Gastrocnemius medialis (tissue), 4 donors: ENCODE measurements at regions not wholly inside any gene's neighbourhood (a gene's known extent, or its start where the extent isn't known, plus 50 kb on each side); places are given as distances from the start of the nearest gene placed in this dataset.

Source experiments
- ATAC-seq, 2 donors: fragments of 150-250 bp; one replicate each; pipeline ENCODE4 v1.9.1; 2016
- DNase-seq, 2 donors: peaks; one replicate each; pipeline ENCODE4 v3.0.0-alpha.2; 2019
- H3K27ac ChIP-seq, 4 donors: fragments of 200-600 bp; sonication (generic); 1 replicate in 1 of 4; 2 replicates in 3 of 4; pipeline ENCODE4 v1.5.1; 2016 to 2018; ENCODE audit warnings: mild to moderate bottlenecking in 2 of 4, moderate library complexity in 1 of 4
- H3K27me3 ChIP-seq, 3 donors: fragments of 200-600 bp; sonication (generic) in 2 of 3; 1 replicate in 1 of 3; 2 replicates in 2 of 3; pipeline versions ENCODE4 v1.5.1 to v1.6.0; 2016 to 2019; ENCODE audit warnings: mild to moderate bottlenecking in 1 of 3, moderate library complexity in 1 of 3
- H3K36me3 ChIP-seq, 2 donors: fragments of 200-600 bp; sonication (generic) in 1 of 2; one replicate each; pipeline ENCODE4 v1.5.1; 2017 to 2018
- H3K4me1 ChIP-seq, 2 donors: fragments of 200-600 bp; sonication (generic) in 1 of 2; one replicate each; pipeline ENCODE4 v1.5.1; 2016 to 2017; ENCODE audit warnings: mild to moderate bottlenecking in 2 of 2
- H3K4me3 ChIP-seq, 4 donors: fragments of 200-600 bp; sonication (generic) in 3 of 4; 1 replicate in 1 of 4; 2 replicates in 3 of 4; pipeline ENCODE4 v1.5.1; 2016 to 2019; ENCODE audit warnings: mild to moderate bottlenecking in 2 of 4
- H3K9me3 ChIP-seq, 3 donors: fragments of 200-600 bp; sonication (generic) in 2 of 3; 1 replicate in 1 of 3; 2 replicates in 2 of 3; pipeline ENCODE4 v1.5.1; 2016 to 2019
- POLR2A ChIP-seq, 2 donors: fragments of 450-650 bp; IDR thresholded peaks; one replicate each; pipeline ENCODE4 v1.6.1; 2017; ENCODE audit warnings: antibody characterized with exemption in 2 of 2, mild to moderate bottlenecking in 2 of 2, moderate library complexity in 2 of 2
- in situ Hi-C, 4 donors: fragments of 200-750 bp; cut with MboI; loops; one replicate each; pipeline versions ENCODE4 v1.15.0 to v1.8.0; 2017; ENCODE audit warnings: low sequenced_read_pairs in 4 of 4
- intact Hi-C: fragments of 100-400 bp; cut with DNase I; formaldehyde crosslinking; loops from one replicate; pipeline ENCODE4 v1.15.1; 2023; ENCODE audit warnings: low total_unique reads
- TF ChIP-seq, protein P1 (sequence below), 5 experiments: fragments of 450-650 bp in 3 of 5; fragments of 200-600 bp in 2 of 5; sonication (generic) in 2 of 5; IDR thresholded peaks in 4 of 5; conservative IDR thresholded peaks in 1 of 5; 1 replicate in 4 of 5; 2 replicates in 1 of 5; pipeline ENCODE4 v1.5.1; 2016 to 2019; ENCODE audit warnings: antibody characterized with exemption in 5 of 5, mild to moderate bottlenecking in 3 of 5, moderate library complexity in 3 of 5

DNA sequence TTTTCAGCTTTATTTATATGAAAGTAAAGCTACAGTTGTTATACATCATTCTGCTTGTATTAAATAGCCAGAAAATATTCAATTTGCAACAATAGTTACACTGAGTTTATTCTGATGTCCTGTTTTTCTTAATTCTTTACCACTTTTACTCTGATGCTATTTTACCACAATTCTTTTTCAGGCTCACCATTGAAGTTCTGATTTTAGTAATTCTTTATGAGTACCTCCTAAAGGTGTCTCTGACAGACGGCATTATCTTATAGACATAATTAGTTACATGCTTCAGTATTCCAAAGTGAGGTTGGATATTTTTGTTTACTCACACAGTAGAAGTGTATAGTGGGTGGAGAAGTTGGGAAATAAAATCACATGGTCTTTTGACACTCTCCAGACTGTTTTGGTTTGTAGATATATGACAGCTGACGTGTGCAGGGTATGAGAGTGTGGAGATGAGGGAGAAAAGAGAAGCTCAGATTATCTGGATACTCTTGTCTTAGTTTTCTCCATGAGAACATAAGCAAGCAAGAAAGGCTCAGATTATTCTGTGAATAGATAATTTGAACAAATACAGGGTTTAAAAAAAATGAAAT is 97.4 kb downstream of the FBXO4 start:
- Histone ChIP-seq H3K27ac (no peak overlapping the region), H3K4me1 (no peaks in the 10 kb centered on the region), H3K9me3 (no peaks in the 10 kb centered on the region), H3K4me3 (no peak overlapping the region), H3K36me3 (no peaks in the 10 kb centered on the region), H3K27me3 (no peaks in the 10 kb centered on the region)
- intact Hi-C loops: loop anchor here (10.0 kb wide), 1 partner anchor 762 kb away; no protein-coding TSS in a partner anchor
- no peak for DNase-seq
- no peak for ATAC-seq
- TF ChIP-seq POLR2A (IDR thresholded peaks at IDR 0.05): no peak
- TF ChIP-seq, protein P1, sequence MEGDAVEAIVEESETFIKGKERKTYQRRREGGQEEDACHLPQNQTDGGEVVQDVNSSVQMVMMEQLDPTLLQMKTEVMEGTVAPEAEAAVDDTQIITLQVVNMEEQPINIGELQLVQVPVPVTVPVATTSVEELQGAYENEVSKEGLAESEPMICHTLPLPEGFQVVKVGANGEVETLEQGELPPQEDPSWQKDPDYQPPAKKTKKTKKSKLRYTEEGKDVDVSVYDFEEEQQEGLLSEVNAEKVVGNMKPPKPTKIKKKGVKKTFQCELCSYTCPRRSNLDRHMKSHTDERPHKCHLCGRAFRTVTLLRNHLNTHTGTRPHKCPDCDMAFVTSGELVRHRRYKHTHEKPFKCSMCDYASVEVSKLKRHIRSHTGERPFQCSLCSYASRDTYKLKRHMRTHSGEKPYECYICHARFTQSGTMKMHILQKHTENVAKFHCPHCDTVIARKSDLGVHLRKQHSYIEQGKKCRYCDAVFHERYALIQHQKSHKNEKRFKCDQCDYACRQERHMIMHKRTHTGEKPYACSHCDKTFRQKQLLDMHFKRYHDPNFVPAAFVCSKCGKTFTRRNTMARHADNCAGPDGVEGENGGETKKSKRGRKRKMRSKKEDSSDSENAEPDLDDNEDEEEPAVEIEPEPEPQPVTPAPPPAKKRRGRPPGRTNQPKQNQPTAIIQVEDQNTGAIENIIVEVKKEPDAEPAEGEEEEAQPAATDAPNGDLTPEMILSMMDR (IDR thresholded peaks at IDR 0.05 in 4 of 5, conservative IDR thresholded peaks at IDR 0.05 in 1 of 5): no peak
- in situ Hi-C loops: no loop called here

DNA sequence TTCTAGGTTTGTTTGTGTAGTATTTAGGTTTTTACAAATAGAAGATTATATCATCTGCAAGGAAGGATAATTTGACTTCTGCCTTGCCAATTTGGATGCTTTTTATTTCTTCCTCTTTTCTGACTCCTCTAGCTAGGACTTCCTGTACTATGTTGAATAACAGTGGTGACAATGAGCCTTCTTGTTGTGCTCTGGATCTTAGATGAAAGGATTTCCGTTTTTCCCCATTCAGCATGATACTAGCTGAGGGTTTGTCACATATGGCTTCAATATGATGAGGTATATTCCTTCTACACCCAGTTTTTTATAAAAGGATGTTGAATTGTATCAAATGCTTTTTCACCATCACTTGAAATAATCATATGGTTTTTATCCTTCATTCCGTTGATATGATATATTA is 101.4 kb downstream of the FBXO4 start:
- in situ Hi-C loops: no loop called here
- no peak overlapping the region for H3K27ac ChIP-seq
- no peak for DNase-seq
- no peaks in the 10 kb centered on the region for H3K9me3 ChIP-seq
- no peaks in the 10 kb centered on the region for H3K4me1 ChIP-seq
- no peaks in the 10 kb centered on the region for H3K36me3 ChIP-seq
- no peak for TF ChIP-seq POLR2A (IDR thresholded peaks at IDR 0.05)
- TF ChIP-seq, protein P1 (IDR thresholded peaks at IDR 0.05 in 4 of 5, conservative IDR thresholded peaks at IDR 0.05 in 1 of 5): no peak
- intact Hi-C loops: loop anchor here (10.0 kb wide), 1 partner anchor 758 kb away; no protein-coding TSS in a partner anchor
- H3K4me3 ChIP-seq: no peak overlapping the region
- H3K27me3 ChIP-seq: no peaks in the 10 kb centered on the region
- ATAC-seq: no peak

DNA sequence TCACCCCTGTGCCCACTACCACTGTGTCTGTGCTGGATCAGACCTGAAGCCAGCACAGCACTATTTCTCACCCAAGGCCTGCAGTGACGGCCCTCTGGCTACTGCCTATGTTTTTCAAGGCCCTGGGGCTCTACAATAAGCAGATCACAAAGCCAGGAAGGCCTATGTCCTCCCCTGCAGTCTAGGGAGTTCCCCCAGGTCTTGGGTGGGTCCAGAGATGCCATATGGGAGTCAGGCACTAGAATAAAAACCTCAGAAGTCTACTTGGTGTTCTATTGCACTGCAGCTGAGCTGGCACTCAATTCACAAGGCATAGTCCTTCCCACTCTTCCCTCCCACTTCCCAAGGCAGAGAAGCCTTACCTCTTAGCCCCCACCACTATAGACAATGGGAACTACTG is 107.1 kb downstream of the FBXO4 start:
- no peak for DNase-seq
- no peaks in the 10 kb centered on the region for H3K36me3 ChIP-seq
- H3K4me1 ChIP-seq: no peaks in the 10 kb centered on the region
- no peaks in the 10 kb centered on the region for H3K9me3 ChIP-seq
- no peak overlapping the region for H3K4me3 ChIP-seq
- in situ Hi-C loops (no loop called here), intact Hi-C loops (no loop called here)
- no peak for ATAC-seq
- no peak for TF ChIP-seq POLR2A (IDR thresholded peaks at IDR 0.05)
- TF ChIP-seq, protein P1 (IDR thresholded peaks at IDR 0.05 in 4 of 5, conservative IDR thresholded peaks at IDR 0.05 in 1 of 5): no peak
- H3K27me3 ChIP-seq: no peaks in the 10 kb centered on the region
- no peak overlapping the region for H3K27ac ChIP-seq

DNA sequence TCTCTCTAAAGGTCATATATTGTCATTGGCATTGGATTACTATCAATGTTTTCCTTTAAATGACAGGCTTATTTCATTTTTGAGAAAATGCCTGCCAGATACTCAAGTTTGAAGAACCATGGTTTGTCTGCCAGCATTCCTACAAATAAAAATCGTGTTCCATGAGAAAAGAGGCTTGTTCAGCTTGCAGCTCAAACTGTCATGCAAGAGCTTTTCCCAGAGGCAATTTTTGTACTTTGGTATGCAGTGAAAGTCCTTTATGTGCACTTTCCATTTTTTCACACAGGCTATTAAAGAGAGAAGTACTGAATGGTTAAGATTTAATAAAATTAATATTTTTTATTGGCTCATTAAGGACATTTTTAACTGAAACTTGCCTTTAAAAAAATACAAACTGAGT is 110.4 kb downstream of the FBXO4 start:
- no peaks in the 10 kb centered on the region for H3K36me3 ChIP-seq
- DNase-seq (no peak), ATAC-seq (no peak)
- no peak overlapping the region for H3K4me3 ChIP-seq
- in situ Hi-C loops (no loop called here), intact Hi-C loops (no loop called here)
- H3K4me1 ChIP-seq: no peaks in the 10 kb centered on the region
- TF ChIP-seq, protein P1 (IDR thresholded peaks at IDR 0.05 in 4 of 5, conservative IDR thresholded peaks at IDR 0.05 in 1 of 5): no peak
- TF ChIP-seq POLR2A (IDR thresholded peaks at IDR 0.05): no peak
- no peak overlapping the region for H3K27ac ChIP-seq
- H3K27me3 ChIP-seq: no peaks in the 10 kb centered on the region
- no peaks in the 10 kb centered on the region for H3K9me3 ChIP-seq

DNA sequence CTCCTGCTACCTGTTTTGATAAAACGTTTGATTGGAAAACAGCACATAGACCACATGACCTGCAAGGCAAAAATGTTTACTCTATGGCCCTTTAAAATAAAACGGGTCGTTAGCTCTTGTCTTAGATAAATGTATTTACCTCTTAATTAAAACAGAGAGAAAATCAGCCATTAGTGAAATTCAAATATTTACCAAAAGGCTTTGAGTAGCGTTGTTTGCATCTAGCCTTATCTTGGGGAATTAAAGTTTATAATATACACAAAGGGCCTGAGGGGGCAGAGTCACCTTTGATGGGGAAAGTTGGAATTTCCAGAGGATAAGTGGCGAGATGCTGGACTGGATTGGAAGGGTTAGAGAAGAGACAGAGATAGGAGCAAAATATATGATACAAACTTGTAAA is 111.3 kb downstream of the FBXO4 start:
- Histone ChIP-seq H3K4me1 (no peaks in the 10 kb centered on the region), H3K36me3 (no peaks in the 10 kb centered on the region), H3K27ac (no peak overlapping the region), H3K27me3 (no peaks in the 10 kb centered on the region), H3K4me3 (no peak overlapping the region), H3K9me3 (no peaks in the 10 kb centered on the region)
- in situ Hi-C loops (no loop called here), intact Hi-C loops (no loop called here)
- ATAC-seq: no peak
- no peak for DNase-seq
- TF ChIP-seq, protein P1 (IDR thresholded peaks at IDR 0.05 in 4 of 5, conservative IDR thresholded peaks at IDR 0.05 in 1 of 5): no peak
- TF ChIP-seq POLR2A (IDR thresholded peaks at IDR 0.05): no peak
